Inflammatory macrophage (primary cell): ENCODE measurements at regions not wholly inside any gene's neighbourhood (a gene's known extent, or its start where the extent isn't known, plus 50 kb on each side); places are given as distances from the start of the nearest gene placed in this dataset.
"Not testable (repeated sequence)": the region's sequence is repeated elsewhere in the genome, so short reads cannot be mapped to it uniquely, and the experiment has no call there.

Experiments
- DNase-seq, 2 donors: peaks; one replicate each; pipeline ENCODE4 v3.0.0-alpha.2; 2020 to 2022

GRCh38 chr12:88809841-88810240 is 229.6 kb upstream of the KITLG start:
- not testable (repeated sequence) for DNase-seq

GRCh38 chr12:88805692-88806091 is 225.4 kb upstream of the KITLG start:
- DNase-seq, result no peak

GRCh38 chr12:88805286-88805685 is 225.0 kb upstream of the KITLG start:
- no peak for DNase-seq

GRCh38 chr12:88802096-88802706 is 221.9 kb upstream of the KITLG start:
- DNase-seq, result peak in 1 of 2 donors; percentile 37

- no peak for DNase-seq
Measured at GRCh38 chr12:88801227-88802095, 221.2 kb upstream of the KITLG start.

- no peak for DNase-seq
Measured at GRCh38 chr12:88793096-88793495, 212.8 kb upstream of the KITLG start.

GRCh38 chr12:88790231-88790630 is 210.0 kb upstream of the KITLG start:
- DNase-seq, result no peak

GRCh38 chr12:88784166-88784565 is 203.9 kb upstream of the KITLG start:
- no peak for DNase-seq

GRCh38 chr12:88782351-88782750 is 202.1 kb upstream of the KITLG start:
- no peak for DNase-seq

- no peak for DNase-seq
Measured at GRCh38 chr12:88781909-88782308, 201.6 kb upstream of the KITLG start.

- no peak for DNase-seq
Measured at GRCh38 chr12:88778064-88778463, 197.8 kb upstream of the KITLG start.

- no peak for DNase-seq
Measured at GRCh38 chr12:88775742-88776151, 195.5 kb upstream of the KITLG start.

- DNase-seq, result no peak
Measured at GRCh38 chr12:88767699-88768098, 187.4 kb upstream of the KITLG start.

- DNase-seq, result no peak
Measured at GRCh38 chr12:88764781-88765480, 184.7 kb upstream of the KITLG start.

GRCh38 chr12:88763536-88764100 is 183.3 kb upstream of the KITLG start:
- no peak for DNase-seq

- DNase-seq, result no peak
Measured at GRCh38 chr12:88758176-88758575, 177.9 kb upstream of the KITLG start.

GRCh38 chr12:88756917-88757316 is 176.6 kb upstream of the KITLG start:
- DNase-seq, result no peak

- no peak for DNase-seq
Measured at GRCh38 chr12:88756153-88756552, 175.9 kb upstream of the KITLG start.

- DNase-seq, result no peak
Measured at GRCh38 chr12:88753707-88754106, 173.4 kb upstream of the KITLG start.

- no peak for DNase-seq
Measured at GRCh38 chr12:88753066-88753465, 172.8 kb upstream of the KITLG start.

GRCh38 chr12:88752183-88752582 is 171.9 kb upstream of the KITLG start:
- DNase-seq, result no peak

- no peak for DNase-seq
Measured at GRCh38 chr12:88750867-88751543, 170.7 kb upstream of the KITLG start.

- DNase-seq, result no peak
Measured at GRCh38 chr12:88746386-88746785, 166.1 kb upstream of the KITLG start.
